ENCODE measurements at regions not wholly inside any gene's neighbourhood (a gene's known extent, or its start where the extent isn't known, plus 50 kb on each side); places are given as distances from the start of the nearest gene placed in this dataset.

DNA sequence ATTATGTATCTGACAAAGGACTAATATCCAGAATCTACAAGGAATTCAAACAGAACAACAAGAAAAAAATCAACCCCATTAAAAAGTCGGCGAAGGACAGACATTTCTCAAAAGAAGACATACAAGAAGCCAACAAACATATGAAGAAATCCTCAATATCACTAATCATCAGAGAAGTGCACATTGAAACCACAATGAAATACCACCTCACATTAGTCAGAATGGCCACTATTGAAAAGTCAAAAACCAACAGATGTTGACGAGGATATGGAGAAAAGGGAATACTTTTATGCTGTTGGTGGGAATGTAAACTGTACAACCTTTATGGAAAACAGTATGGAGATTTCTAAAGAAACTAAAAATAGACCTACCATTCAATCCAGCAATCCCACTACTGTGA lies 233.1 kb upstream of the PLSCR5 start:
- DNase-seq: no peak
- WGBS (ENCODE audit: extremely low coverage, insufficient coverage, insufficient read length): no CpG with 5 or more reads among the region's 3 CpGs
- Histone ChIP-seq H4K12ac (ENCODE audit: low read depth, low read length) (no peak overlapping the region), H3K18ac (ENCODE audit: low read length) (no peak overlapping the region), H4K91ac (ENCODE audit: low read depth, low read length) (no peak overlapping the region), H2BK120ac (ENCODE audit: insufficient read depth, low read length, poor library complexity) (no peak overlapping the region), H3K4me1 (ENCODE audit: control insufficient read depth in 1 of 2, insufficient read depth in 2 of 2, low read length in 2 of 2) (no peaks in the 10 kb centered on the region), H3K36me3 (ENCODE audit: control insufficient read depth in 1 of 2, insufficient read depth in 2 of 2, low read length in 2 of 2) (no peaks in the 10 kb centered on the region), H3K4me3 (ENCODE audit: low read depth, low read length) (no peak overlapping the region), H3K9ac (ENCODE audit: low read length) (no peak overlapping the region), H3K4me2 (ENCODE audit: low read length) (no peak overlapping the region), H3K23ac (ENCODE audit: low read length) (no peak overlapping the region), H2AFZ (ENCODE audit: insufficient read depth, low read length, poor library complexity) (no peak overlapping the region), H2BK12ac (ENCODE audit: low read length) (no peak overlapping the region), H3K4ac (ENCODE audit: low read depth, low read length) (no peak overlapping the region), H3K79me2 (ENCODE audit: control insufficient read depth, insufficient read depth, low read length, poor library complexity) (no peaks in the 10 kb centered on the region), H3K14ac (ENCODE audit: low read length) (no peak overlapping the region), H3K27me3 (ENCODE audit: insufficient read depth, low read length) (no peaks in the 10 kb centered on the region), H3K27ac (ENCODE audit: low read depth, low read length) (no peak overlapping the region), H2AK5ac (ENCODE audit: low read length) (no peak overlapping the region), H4K8ac (ENCODE audit: low read depth, low read length) (no peak overlapping the region), H2BK5ac (ENCODE audit: low read depth, low read length, poor library complexity) (no peak overlapping the region), H3K9me3 (ENCODE audit: insufficient read depth, low read depth, low read length) (no peaks in the 10 kb centered on the region), H3K79me1 (ENCODE audit: low read length) (no peaks in the 10 kb centered on the region)

DNA sequence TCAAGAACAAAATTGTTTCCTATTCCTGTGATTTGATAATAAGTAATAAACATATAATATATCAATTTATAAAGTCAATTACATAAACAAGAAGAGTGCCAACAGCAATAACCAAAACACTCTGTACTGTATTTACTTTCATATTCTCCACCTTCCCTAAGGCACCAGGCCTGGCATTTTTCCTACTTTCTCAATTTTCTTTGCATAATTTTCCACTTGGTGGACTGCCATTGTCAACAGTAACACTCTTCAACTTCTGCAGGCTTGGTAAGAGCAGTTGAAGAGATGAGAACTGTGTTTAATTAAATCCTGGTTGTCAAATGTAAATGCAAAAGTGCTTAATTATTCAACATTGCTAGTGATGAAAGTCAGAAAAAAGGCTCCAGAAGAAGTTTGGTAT lies 229.8 kb upstream of the PLSCR5 start:
- no peaks in the 10 kb centered on the region for H3K79me2 ChIP-seq (ENCODE audit: control insufficient read depth, insufficient read depth, low read length, poor library complexity)
- no peak for DNase-seq
- no peak overlapping the region for H3K23ac ChIP-seq (ENCODE audit: low read length)
- no peak overlapping the region for H3K27ac ChIP-seq (ENCODE audit: low read depth, low read length)
- no peak overlapping the region for H3K18ac ChIP-seq (ENCODE audit: low read length)
- H2BK12ac ChIP-seq (ENCODE audit: low read length): no peak overlapping the region
- H3K4ac ChIP-seq (ENCODE audit: low read depth, low read length): no peak overlapping the region
- H4K91ac ChIP-seq (ENCODE audit: low read depth, low read length): no peak overlapping the region
- no peaks in the 10 kb centered on the region for H3K27me3 ChIP-seq (ENCODE audit: insufficient read depth, low read length)
- no peaks in the 10 kb centered on the region for H3K79me1 ChIP-seq (ENCODE audit: low read length)
- no peak overlapping the region for H2BK120ac ChIP-seq (ENCODE audit: insufficient read depth, low read length, poor library complexity)
- no peaks in the 10 kb centered on the region for H3K4me1 ChIP-seq (ENCODE audit: control insufficient read depth in 1 of 2, insufficient read depth in 2 of 2, low read length in 2 of 2)
- no peak overlapping the region for H4K8ac ChIP-seq (ENCODE audit: low read depth, low read length)
- no peak overlapping the region for H2BK5ac ChIP-seq (ENCODE audit: low read depth, low read length, poor library complexity)
- no peak overlapping the region for H3K4me3 ChIP-seq (ENCODE audit: low read depth, low read length)
- no peaks in the 10 kb centered on the region for H3K36me3 ChIP-seq (ENCODE audit: control insufficient read depth in 1 of 2, insufficient read depth in 2 of 2, low read length in 2 of 2)
- no peaks in the 10 kb centered on the region for H3K9me3 ChIP-seq (ENCODE audit: insufficient read depth, low read depth, low read length)
- no peak overlapping the region for H2AFZ ChIP-seq (ENCODE audit: insufficient read depth, low read length, poor library complexity)
- no peak overlapping the region for H3K9ac ChIP-seq (ENCODE audit: low read length)
- H3K4me2 ChIP-seq (ENCODE audit: low read length): no peak overlapping the region
- no peak overlapping the region for H2AK5ac ChIP-seq (ENCODE audit: low read length)
- no peak overlapping the region for H3K14ac ChIP-seq (ENCODE audit: low read length)
- no peak overlapping the region for H4K12ac ChIP-seq (ENCODE audit: low read depth, low read length)

DNA sequence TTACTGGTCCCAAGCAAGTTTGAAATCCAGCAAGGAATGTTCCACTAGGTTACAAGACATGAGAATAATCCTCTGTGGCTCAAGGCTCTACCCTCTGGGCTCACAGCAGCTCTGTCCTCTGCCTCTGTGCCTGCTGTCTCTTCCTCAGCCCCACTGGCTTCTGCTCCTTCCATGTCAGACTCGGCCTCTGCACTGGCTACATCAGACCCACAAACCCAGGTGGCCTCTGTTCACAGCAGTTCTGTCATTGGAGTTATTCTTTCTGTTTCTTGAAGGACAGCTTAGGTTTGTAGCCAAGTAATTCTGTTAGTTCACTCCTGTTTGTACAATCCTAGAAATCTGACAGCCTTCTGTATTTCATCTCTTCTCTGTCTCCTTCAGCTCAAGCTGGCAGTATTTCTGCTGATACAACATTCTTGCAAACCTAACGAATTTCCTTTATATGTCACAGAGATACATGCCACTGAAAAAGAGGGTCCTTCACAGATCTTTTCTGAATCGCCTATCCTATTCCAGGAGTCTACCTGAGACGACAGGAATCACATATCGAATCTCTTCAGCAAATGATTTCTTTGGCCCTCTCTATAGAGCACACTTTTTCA lies 227.8 kb upstream of the PLSCR5 start:
- no CpG with 5 or more reads among the region's 5 CpGs for WGBS (ENCODE audit: extremely low coverage, insufficient coverage, insufficient read length)
- Histone ChIP-seq H3K9ac (ENCODE audit: low read length) (no peak overlapping the region), H3K4me2 (ENCODE audit: low read length) (no peak overlapping the region), H2BK120ac (ENCODE audit: insufficient read depth, low read length, poor library complexity) (no peak overlapping the region), H4K91ac (ENCODE audit: low read depth, low read length) (no peak overlapping the region), H3K27ac (ENCODE audit: low read depth, low read length) (no peak overlapping the region), H2AK5ac (ENCODE audit: low read length) (no peak overlapping the region), H2BK12ac (ENCODE audit: low read length) (no peak overlapping the region), H4K12ac (ENCODE audit: low read depth, low read length) (no peak overlapping the region), H4K8ac (ENCODE audit: low read depth, low read length) (peak overlapping the region; percentile 4), H3K36me3 (ENCODE audit: control insufficient read depth in 1 of 2, insufficient read depth in 2 of 2, low read length in 2 of 2) (no peaks in the 10 kb centered on the region), H2AFZ (ENCODE audit: insufficient read depth, low read length, poor library complexity) (no peak overlapping the region), H3K23ac (ENCODE audit: low read length) (no peak overlapping the region), H3K14ac (ENCODE audit: low read length) (peak overlapping the region; percentile 79), H3K79me1 (ENCODE audit: low read length) (no peaks in the 10 kb centered on the region), H3K27me3 (ENCODE audit: insufficient read depth, low read length) (no peaks in the 10 kb centered on the region), H3K9me3 (ENCODE audit: insufficient read depth, low read depth, low read length) (no peaks in the 10 kb centered on the region), H3K4me3 (ENCODE audit: low read depth, low read length) (no peak overlapping the region), H3K4ac (ENCODE audit: low read depth, low read length) (no peak overlapping the region), H3K79me2 (ENCODE audit: control insufficient read depth, insufficient read depth, low read length, poor library complexity) (no peaks in the 10 kb centered on the region), H3K4me1 (ENCODE audit: control insufficient read depth in 1 of 2, insufficient read depth in 2 of 2, low read length in 2 of 2) (no peaks in the 10 kb centered on the region), H2BK5ac (ENCODE audit: low read depth, low read length, poor library complexity) (no peak overlapping the region), H3K18ac (ENCODE audit: low read length) (no peak overlapping the region)
- DNase-seq: no peak

DNA sequence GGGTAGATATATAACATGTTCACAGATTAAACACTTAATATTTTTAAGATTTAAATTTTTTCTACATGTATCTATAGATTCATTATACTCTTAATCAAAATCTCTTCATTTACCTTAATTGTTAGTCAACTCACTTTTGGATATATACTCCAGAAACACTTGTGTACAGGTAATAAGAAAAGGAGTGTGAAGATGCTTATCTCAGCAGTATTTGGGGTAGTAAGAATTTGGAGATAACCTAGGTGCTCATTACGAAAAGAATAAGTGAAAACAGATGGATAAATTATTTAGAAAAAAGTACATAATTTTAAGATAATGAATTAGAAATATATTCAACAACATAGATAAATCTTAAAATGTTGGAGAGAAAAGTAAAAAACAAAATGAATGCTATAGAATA lies 226.5 kb upstream of the PLSCR5 start:
- H2BK5ac ChIP-seq (ENCODE audit: low read depth, low read length, poor library complexity): no peak overlapping the region
- H3K9me3 ChIP-seq (ENCODE audit: insufficient read depth, low read depth, low read length): no peaks in the 10 kb centered on the region
- no peak overlapping the region for H3K9ac ChIP-seq (ENCODE audit: low read length)
- H3K79me1 ChIP-seq (ENCODE audit: low read length): no peaks in the 10 kb centered on the region
- H3K4me3 ChIP-seq (ENCODE audit: low read depth, low read length): no peak overlapping the region
- no peak overlapping the region for H2BK120ac ChIP-seq (ENCODE audit: insufficient read depth, low read length, poor library complexity)
- H3K23ac ChIP-seq (ENCODE audit: low read length): no peak overlapping the region
- no peak overlapping the region for H4K91ac ChIP-seq (ENCODE audit: low read depth, low read length)
- no CpG with 5 or more reads among the region's 1 CpG for WGBS (ENCODE audit: extremely low coverage, insufficient coverage, insufficient read length)
- no peak overlapping the region for H2AFZ ChIP-seq (ENCODE audit: insufficient read depth, low read length, poor library complexity)
- H3K18ac ChIP-seq (ENCODE audit: low read length): no peak overlapping the region
- no peaks in the 10 kb centered on the region for H3K36me3 ChIP-seq (ENCODE audit: control insufficient read depth in 1 of 2, insufficient read depth in 2 of 2, low read length in 2 of 2)
- no peak overlapping the region for H3K27ac ChIP-seq (ENCODE audit: low read depth, low read length)
- no peak for DNase-seq
- H3K14ac ChIP-seq (ENCODE audit: low read length): no peak overlapping the region
- H3K4ac ChIP-seq (ENCODE audit: low read depth, low read length): no peak overlapping the region
- H2AK5ac ChIP-seq (ENCODE audit: low read length): no peak overlapping the region
- no peak overlapping the region for H2BK12ac ChIP-seq (ENCODE audit: low read length)
- H4K12ac ChIP-seq (ENCODE audit: low read depth, low read length): no peak overlapping the region
- H3K27me3 ChIP-seq (ENCODE audit: insufficient read depth, low read length): no peaks in the 10 kb centered on the region
- H3K4me1 ChIP-seq (ENCODE audit: control insufficient read depth in 1 of 2, insufficient read depth in 2 of 2, low read length in 2 of 2): no peaks in the 10 kb centered on the region
- no peaks in the 10 kb centered on the region for H3K79me2 ChIP-seq (ENCODE audit: control insufficient read depth, insufficient read depth, low read length, poor library complexity)
- no peak overlapping the region for H4K8ac ChIP-seq (ENCODE audit: low read depth, low read length)
- no peak overlapping the region for H3K4me2 ChIP-seq (ENCODE audit: low read length)
